Breast epithelium (tissue), 3 donors: ENCODE measurements at regions not wholly inside any gene's neighbourhood (a gene's known extent, or its start where the extent isn't known, plus 50 kb on each side); places are given as distances from the start of the nearest gene placed in this dataset.

Source experiments
- POLR2A ChIP-seq: fragments of 450-650 bp; IDR thresholded peaks from one replicate; pipeline ENCODE4 v1.6.1; 2016; ENCODE audit warnings: antibody characterized with exemption, mild to moderate bottlenecking, moderate library complexity
- POLR2AphosphoS5 ChIP-seq, 3 donors: sonication (generic); formaldehyde crosslinking; IDR thresholded peaks; one replicate each; pipeline ENCODE4 v1.6.1; 2017; ENCODE audit warnings: antibody characterized with exemption in 3 of 3
- TF ChIP-seq, protein P1 (sequence below), 3 donors: fragments of 450-650 bp; IDR thresholded peaks; one replicate each; pipeline ENCODE4 v1.5.1; 2016 to 2017; ENCODE audit warnings: antibody characterized with exemption in 3 of 3, mild to moderate bottlenecking in 3 of 3, moderate library complexity in 3 of 3

DNA sequence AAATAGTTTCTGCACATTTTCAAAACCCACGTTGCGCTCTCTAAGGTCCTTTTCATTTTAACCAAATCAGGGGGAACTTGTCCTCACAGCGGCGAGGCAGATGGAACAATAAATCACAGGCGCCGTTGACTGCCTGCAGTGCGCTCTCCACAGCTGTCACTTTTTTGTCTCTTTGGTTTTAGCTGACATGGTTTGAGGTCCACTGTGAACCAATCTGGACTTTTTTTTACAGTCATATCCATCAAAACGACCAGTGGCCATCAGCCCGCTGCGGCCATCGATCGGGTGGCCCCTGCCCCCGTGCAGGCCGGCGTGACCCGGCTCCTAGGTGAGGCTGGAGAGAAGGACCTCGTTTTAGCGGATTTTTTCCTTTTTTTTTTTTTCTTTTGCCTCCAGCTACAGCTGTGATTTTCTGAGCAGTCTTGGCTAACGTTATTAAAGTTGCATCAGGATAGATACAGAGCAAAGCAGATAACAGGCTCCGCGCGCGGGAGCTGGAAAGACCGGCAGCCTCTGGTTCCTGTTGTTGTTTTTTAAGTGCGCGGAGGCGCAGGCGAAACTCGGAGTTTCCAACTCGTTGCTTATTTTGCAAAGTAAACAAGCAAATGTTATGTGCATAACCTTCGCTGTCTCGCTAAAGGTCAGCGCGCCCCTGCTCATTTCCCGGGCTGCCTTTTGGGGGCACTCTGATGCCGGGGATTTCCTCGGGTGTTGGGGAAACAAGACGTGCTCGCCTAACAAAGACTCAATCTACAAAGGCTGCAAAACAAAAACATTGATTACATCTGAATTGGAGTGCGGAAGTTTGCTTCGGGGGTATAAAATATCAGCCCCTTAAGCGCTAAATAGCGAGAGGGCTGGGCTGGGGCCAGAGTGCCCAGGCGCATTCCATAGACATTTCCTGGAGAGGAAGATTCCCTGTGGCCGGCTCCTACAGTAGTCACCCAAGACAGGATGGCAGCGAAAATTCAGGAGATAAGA is 414.8 kb upstream of the MKI67 start:
- TF ChIP-seq, protein P1, sequence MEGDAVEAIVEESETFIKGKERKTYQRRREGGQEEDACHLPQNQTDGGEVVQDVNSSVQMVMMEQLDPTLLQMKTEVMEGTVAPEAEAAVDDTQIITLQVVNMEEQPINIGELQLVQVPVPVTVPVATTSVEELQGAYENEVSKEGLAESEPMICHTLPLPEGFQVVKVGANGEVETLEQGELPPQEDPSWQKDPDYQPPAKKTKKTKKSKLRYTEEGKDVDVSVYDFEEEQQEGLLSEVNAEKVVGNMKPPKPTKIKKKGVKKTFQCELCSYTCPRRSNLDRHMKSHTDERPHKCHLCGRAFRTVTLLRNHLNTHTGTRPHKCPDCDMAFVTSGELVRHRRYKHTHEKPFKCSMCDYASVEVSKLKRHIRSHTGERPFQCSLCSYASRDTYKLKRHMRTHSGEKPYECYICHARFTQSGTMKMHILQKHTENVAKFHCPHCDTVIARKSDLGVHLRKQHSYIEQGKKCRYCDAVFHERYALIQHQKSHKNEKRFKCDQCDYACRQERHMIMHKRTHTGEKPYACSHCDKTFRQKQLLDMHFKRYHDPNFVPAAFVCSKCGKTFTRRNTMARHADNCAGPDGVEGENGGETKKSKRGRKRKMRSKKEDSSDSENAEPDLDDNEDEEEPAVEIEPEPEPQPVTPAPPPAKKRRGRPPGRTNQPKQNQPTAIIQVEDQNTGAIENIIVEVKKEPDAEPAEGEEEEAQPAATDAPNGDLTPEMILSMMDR (IDR thresholded peaks at IDR 0.05) = no peak
- no peak for TF ChIP-seq POLR2A
- no peak for TF ChIP-seq POLR2AphosphoS5 (IDR thresholded peaks at IDR 0.05)
